HEK293T (cell line): ENCODE measurements at regions not wholly inside any gene's neighbourhood (a gene's known extent, or its start where the extent isn't known, plus 50 kb on each side); places are given as distances from the start of the nearest gene placed in this dataset.

ENCODE experiments used
- FOXM1 ChIP-seq: fragments of 450-650 bp; IDR thresholded peaks from 2 replicates; pipeline ENCODE4 v1.6.1; 2017; ENCODE audit warnings: mild to moderate bottlenecking, borderline replicate concordance
- SP1 ChIP-seq: fragments of 450-650 bp; IDR thresholded peaks from 2 replicates; pipeline ENCODE4 v1.6.1; 2017
- SUZ12 ChIP-seq: fragments of 450-650 bp; IDR thresholded peaks from 2 replicates; pipeline ENCODE4 v1.6.1; 2016; ENCODE audit warnings: mild to moderate bottlenecking
- ZNF384 ChIP-seq: fragments of 450-650 bp; IDR thresholded peaks from 2 replicates; pipeline ENCODE4 v1.6.1; 2016

GRCh38 chr7:142632271-142633134, 116.8 kb upstream of the PRSS1 start:
- no peak for TF ChIP-seq SP1
- TF ChIP-seq SUZ12: no peak
- TF ChIP-seq ZNF384: no peak
- no peak for TF ChIP-seq FOXM1
